H1 (cell line): ENCODE measurements at regions not wholly inside any gene's neighbourhood (a gene's known extent, or its start where the extent isn't known, plus 50 kb on each side); places are given as distances from the start of the nearest gene placed in this dataset.

Source experiments
- CTCF ChIA-PET: fragments of 300-600 bp; sonication (Branson Sonifier 250); formaldehyde crosslinking; loops from one replicate; lab custom pipeline; 2021; ENCODE audit not compliant: partially characterized antibody; lab: Charles Lee
- POLR2A ChIA-PET: fragments of 300-600 bp; sonication (Branson Sonifier 250); formaldehyde crosslinking; loops from one replicate; lab custom pipeline; 2021; ENCODE audit warnings: inconsistent platforms; ENCODE audit not compliant: partially characterized antibody; lab: Charles Lee
- DNase-seq, 2 experiments: peaks; one replicate each; pipeline versions ENCODE4 v3.0.0 to v3.0.0-alpha.2; 2010 to 2022; ENCODE audit warnings: low spot score in 2 of 2, low read depth in 1 of 2, mixed read lengths in 1 of 2
- FAIRE-seq: peaks from 2 replicates; lab custom pipeline; 2011; peaks lifted over from hg19 to GRCh38; lab: Jason Lieb, UNC
- H2AFZ ChIP-seq: 2 replicates; pipeline ENCODE4 v1.8.1; 2012; ENCODE audit warnings: low read length, inconsistent platforms
- H2AK5ac ChIP-seq: 2 replicates; pipeline ENCODE4 v1.6.1; 2013; ENCODE audit warnings: low read depth, low read length
- H2BK120ac ChIP-seq: replicated peaks from 2 replicates; pipeline ENCODE3; 2013; ENCODE audit warnings: low read depth, low read length, inconsistent platforms
- H2BK12ac ChIP-seq: 2 replicates; pipeline ENCODE4 v1.6.1; 2013; ENCODE audit warnings: low read depth, low read length
- H2BK15ac ChIP-seq: 2 replicates; pipeline ENCODE4 v1.6.1; 2013; ENCODE audit warnings: low read length
- H2BK20ac ChIP-seq: 2 replicates; pipeline ENCODE4 v1.6.1; 2013; ENCODE audit warnings: low read length
- H2BK5ac ChIP-seq: 2 replicates; pipeline ENCODE4 v1.6.1; 2013; ENCODE audit warnings: low read depth, low read length
- H3K14ac ChIP-seq: 2 replicates; pipeline ENCODE4 v1.6.1; 2013; ENCODE audit warnings: inconsistent platforms; ENCODE audit not compliant: insufficient read length
- H3K18ac ChIP-seq: 2 replicates; pipeline ENCODE4 v1.6.1; 2013; ENCODE audit warnings: low read length; ENCODE audit errors: extremely low read depth
- H3K23ac ChIP-seq: 2 replicates; pipeline ENCODE4 v1.6.1; 2013; ENCODE audit warnings: inconsistent platforms; ENCODE audit not compliant: insufficient read length
- H3K23me2 ChIP-seq: 2 replicates; pipeline ENCODE4 v1.6.1; 2013; ENCODE audit warnings: low read depth, low read length
- H3K27ac ChIP-seq: 2 replicates; pipeline ENCODE4 v1.6.1; 2011; ENCODE audit warnings: low read depth, low read length, inconsistent platforms
- H3K27me3 ChIP-seq, 4 experiments: replicated peaks in 1 of 4; 1 replicate in 1 of 4; 2 replicates in 3 of 4; pipeline versions ENCODE4 v1.6.1 to v1.8.1; 2011 to 2013; ENCODE audit warnings: low read length in 3 of 4, mild to moderate bottlenecking in 3 of 4, inconsistent platforms in 2 of 4, mixed read lengths in 2 of 4, moderate library complexity in 1 of 4; ENCODE audit not compliant: control insufficient read depth in 3 of 4, insufficient read depth in 3 of 4; ENCODE audit errors: extremely low read depth in 1 of 4
- H3K36me3 ChIP-seq, 4 experiments: 2 replicates each; pipeline versions ENCODE4 v1.6.1 to v1.8.1; 2011 to 2013; ENCODE audit warnings: mild to moderate bottlenecking in 4 of 4, low read length in 3 of 4, moderate library complexity in 2 of 4, control low read depth in 1 of 4, inconsistent platforms in 1 of 4; ENCODE audit not compliant: insufficient read depth in 4 of 4, control insufficient read depth in 2 of 4
- H3K4ac ChIP-seq: replicated peaks from 2 replicates; pipeline ENCODE3; 2013; ENCODE audit warnings: low read length, low read depth, mixed read lengths, inconsistent platforms; ENCODE audit not compliant: insufficient read length
- H3K4me1 ChIP-seq, 4 experiments: replicated peaks in 1 of 4; 1 replicate in 1 of 4; 2 replicates in 3 of 4; pipeline versions ENCODE4 v1.6.1 to v1.8.1; 2011 to 2013; ENCODE audit warnings: low read length in 3 of 4, inconsistent platforms in 2 of 4, mixed read lengths in 1 of 4; ENCODE audit not compliant: insufficient read depth in 4 of 4, control insufficient read depth in 3 of 4
- H3K4me2 ChIP-seq, 2 experiments: 2 replicates each; pipeline versions ENCODE4 v1.6.1 to v1.8.1; 2011 to 2013; ENCODE audit warnings: low read depth in 2 of 2, low read length in 2 of 2, control low read depth in 1 of 2, inconsistent platforms in 1 of 2, mild to moderate bottlenecking in 1 of 2; ENCODE audit not compliant: insufficient read depth in 1 of 2
- H3K4me3 ChIP-seq, 4 experiments: fragments of 200-600, 300-600 bp in 1 of 4; sonication (generic), shearing (Covaris generic), sonication (Bioruptor Twin) in 1 of 4; 2 replicates each; pipeline versions ENCODE4 v1.5.1 to v1.8.1; 2011 to 2016; ENCODE audit warnings: low read length in 4 of 4, low read depth in 3 of 4, control low read depth in 2 of 4, inconsistent platforms in 2 of 4, mild to moderate bottlenecking in 2 of 4, mixed read lengths in 1 of 4, moderate library complexity in 1 of 4; ENCODE audit not compliant: insufficient read depth in 2 of 4; ENCODE audit errors: extremely low read depth in 1 of 4
- H3K56ac ChIP-seq: replicated peaks from 2 replicates; pipeline ENCODE3; 2013; ENCODE audit warnings: low read depth, mild to moderate bottlenecking, mixed read lengths, low read length, inconsistent platforms; ENCODE audit not compliant: insufficient read length
- H3K79me1 ChIP-seq: 2 replicates; pipeline ENCODE4 v1.6.1; 2013; ENCODE audit warnings: low read depth, low read length, control low read depth
- H3K79me2 ChIP-seq, 2 experiments: 2 replicates each; pipeline versions ENCODE4 v1.6.1 to v1.8.1; 2012 to 2013; ENCODE audit warnings: low read length in 2 of 2, mild to moderate bottlenecking in 2 of 2, inconsistent platforms in 1 of 2; ENCODE audit not compliant: insufficient read depth in 2 of 2, control insufficient read depth in 1 of 2
- H3K9ac ChIP-seq, 4 experiments: replicated peaks in 1 of 4; 1 replicate in 1 of 4; 2 replicates in 3 of 4; pipeline versions ENCODE4 v1.6.1 to v1.8.1; 2011 to 2013; ENCODE audit warnings: low read depth in 3 of 4, low read length in 3 of 4, control low read depth in 2 of 4, mild to moderate bottlenecking in 2 of 4, moderate library complexity in 2 of 4, inconsistent platforms in 1 of 4; ENCODE audit errors: extremely low read depth in 1 of 4
- H3K9me3 ChIP-seq, 2 experiments: 2 replicates each; pipeline versions ENCODE4 v1.6.1 to v1.8.1; 2012 to 2013; ENCODE audit warnings: mild to moderate bottlenecking in 2 of 2, moderate library complexity in 2 of 2, control low read depth in 1 of 2, inconsistent platforms in 1 of 2, low read depth in 1 of 2, low read length in 1 of 2, mixed read lengths in 1 of 2; ENCODE audit not compliant: insufficient read depth in 2 of 2
- H4K20me1 ChIP-seq, 2 experiments: replicated peaks in 1 of 2; 2 replicates each; pipeline versions ENCODE3 to v1.8.1; 2011 to 2013; ENCODE audit warnings: inconsistent platforms in 2 of 2, low read length in 2 of 2, mild to moderate bottlenecking in 1 of 2; ENCODE audit not compliant: insufficient read depth in 2 of 2, control insufficient read depth in 1 of 2
- H4K5ac ChIP-seq: 2 replicates; pipeline ENCODE4 v1.6.1; 2013; ENCODE audit warnings: low read length, low read depth, mixed read lengths, inconsistent platforms; ENCODE audit not compliant: insufficient read length
- H4K8ac ChIP-seq: 2 replicates; pipeline ENCODE4 v1.8.0; 2013; ENCODE audit warnings: mild to moderate bottlenecking, moderate library complexity, low read length, inconsistent platforms; ENCODE audit not compliant: insufficient read depth; ENCODE audit errors: extremely low read depth
- H4K91ac ChIP-seq: replicated peaks from 2 replicates; pipeline ENCODE3; 2013; ENCODE audit warnings: low read length, mixed read lengths, inconsistent platforms; ENCODE audit not compliant: insufficient read length
- BACH1 ChIP-seq: IDR thresholded peaks from 2 replicates; pipeline ENCODE4 v1.6.1; 2012; ENCODE audit warnings: low read length, improper control_type of control experiment
- BRCA1 ChIP-seq: IDR thresholded peaks from 2 replicates; pipeline ENCODE4 v1.6.1; 2012; ENCODE audit warnings: low read depth, low read length, improper control_type of control experiment
- CBX5 ChIP-seq: fragments of 300-800, 300-1000 bp; sonication (generic); IDR thresholded peaks from 2 replicates; pipeline ENCODE4 v1.7.1; 2016; ENCODE audit warnings: antibody characterized with exemption, low read length, low read depth
- HDAC2 ChIP-seq, 2 experiments: fragments of 300-600 bp in 1 of 2; sonication (generic) in 1 of 2; IDR thresholded peaks; 2 replicates each; pipeline ENCODE4 v1.6.1; 2011 to 2012; ENCODE audit warnings: low read depth in 2 of 2, low read length in 2 of 2, mild to moderate bottlenecking in 2 of 2, moderate library complexity in 2 of 2, borderline replicate concordance in 1 of 2, inconsistent platforms in 1 of 2
- JUN ChIP-seq: IDR thresholded peaks from 2 replicates; pipeline ENCODE4 v1.6.1; 2011; ENCODE audit warnings: low read depth, mild to moderate bottlenecking, improper control_type of control experiment, low read length
- JUND ChIP-seq: IDR thresholded peaks from 2 replicates; pipeline ENCODE4 v1.6.1; 2011; ENCODE audit warnings: mild to moderate bottlenecking, improper control_type of control experiment, low read length
- PHF8 ChIP-seq: fragments of 200-600 bp; sonication (generic); conservative IDR thresholded peaks from 2 replicates; pipeline ENCODE4 v1.7.1; 2012; ENCODE audit warnings: low read depth, mild to moderate bottlenecking, inconsistent platforms, low read length, moderate library complexity
- POLR2A ChIP-seq, 2 experiments: IDR thresholded peaks; 1 replicate in 1 of 2; 2 replicates in 1 of 2; pipeline ENCODE4 v1.6.1; 2011; ENCODE audit warnings: low read depth in 2 of 2, low read length in 2 of 2, mild to moderate bottlenecking in 2 of 2; ENCODE audit errors: control extremely low read depth in 1 of 2
- RAD21 ChIP-seq, 2 experiments: IDR thresholded peaks in 1 of 2; conservative IDR thresholded peaks in 1 of 2; 2 replicates each; pipeline ENCODE4 v1.6.1; 2011; ENCODE audit warnings: low read depth in 2 of 2, low read length in 2 of 2, improper control_type of control experiment in 1 of 2, inconsistent platforms in 1 of 2, mild to moderate bottlenecking in 1 of 2, moderate library complexity in 1 of 2
- RFX5 ChIP-seq: IDR thresholded peaks from 2 replicates; pipeline ENCODE4 v1.6.1; 2011; ENCODE audit warnings: low read depth, low read length, improper control_type of control experiment, borderline replicate concordance
- SIRT6 ChIP-seq: IDR thresholded peaks from one replicate; pipeline ENCODE4 v1.7.1; 2012; ENCODE audit warnings: low read length, inconsistent platforms
- WGBS, 2 experiments: shearing (Covaris generic) in 1 of 2; methylation state at CpG; one replicate each; pipeline versions ENCODE4 v1.1.6 to v1.1.7; 2013 to 2015; ENCODE audit warnings: low lambda C conversion rate in 2 of 2, mixed read lengths in 2 of 2, inconsistent platforms in 1 of 2, low coverage in 1 of 2, missing lambda C conversion rate in 1 of 2; ENCODE audit not compliant: insufficient replicate concordance in 2 of 2, insufficient coverage in 1 of 2, insufficient read length in 1 of 2; ENCODE audit errors: extremely low coverage in 1 of 2, missing lambda C conversion rate in 1 of 2; 5-methylcytosine and 5-hydroxymethylcytosine counted together
- TF ChIP-seq, protein P1 (sequence below): IDR thresholded peaks from 2 replicates; pipeline ENCODE4 v1.6.1; 2012; ENCODE audit warnings: inconsistent platforms
- TF ChIP-seq, protein P2 (sequence below): IDR thresholded peaks from 2 replicates; pipeline ENCODE4 v1.6.1; 2011; ENCODE audit warnings: low read length, improper control_type of control experiment

DNA sequence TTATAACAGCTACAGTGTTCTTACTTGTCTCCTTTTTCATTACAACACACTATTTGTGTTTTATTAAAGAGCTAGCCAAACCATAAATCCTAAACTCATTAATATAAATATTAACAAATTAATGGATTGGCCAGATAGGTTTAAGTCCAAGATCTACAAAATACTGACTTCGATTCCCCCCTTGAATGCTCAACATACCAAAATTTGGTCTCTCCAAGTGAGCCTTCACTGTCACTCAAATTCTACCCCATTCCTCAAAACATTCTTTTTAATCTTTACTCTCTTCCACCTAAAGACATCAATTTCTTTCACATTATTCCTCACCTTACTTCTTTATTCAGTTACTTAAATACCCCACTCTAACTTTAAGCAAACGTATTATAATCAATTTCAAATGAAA is 281.5 kb downstream of the ICOS start:
- H3K79me1 ChIP-seq, result no peaks in the 10 kb centered on the region
- no peak overlapping the region for H4K5ac ChIP-seq
- no peak overlapping the region for H3K9ac ChIP-seq
- no peak overlapping the region for H3K56ac ChIP-seq
- no peak overlapping the region for H2AK5ac ChIP-seq
- no peak overlapping the region for H3K18ac ChIP-seq
- no peak overlapping the region for H2AFZ ChIP-seq
- no peak overlapping the region for H3K27ac ChIP-seq
- FAIRE-seq (no peak), DNase-seq (no peak)
- no peak overlapping the region for H3K4me3 ChIP-seq
- H3K14ac ChIP-seq, result no peak overlapping the region
- peaks cover 0 to 3% (median under 1%) of the 10 kb centered on the region in 4 experiments; a peak in 2 of 7 replicates for H3K27me3 ChIP-seq
- no peak overlapping the region for H2BK12ac ChIP-seq
- WGBS, 2 experiments, result 90% methylated on average over 2 of the region's 2 CpGs; no CpG with 5 or more reads in 1 of the 2 experiments
- H3K79me2 ChIP-seq, result no peaks in the 10 kb centered on the region
- H3K23ac ChIP-seq, result no peak overlapping the region
- no peak overlapping the region for H2BK120ac ChIP-seq
- H3K23me2 ChIP-seq, result no peaks in the 10 kb centered on the region
- H2BK5ac ChIP-seq, result no peak overlapping the region
- H3K4ac ChIP-seq, result no peak overlapping the region
- H4K20me1 ChIP-seq, result no peaks in the 10 kb centered on the region
- no peak overlapping the region for H2BK15ac ChIP-seq
- no peak overlapping the region for H4K8ac ChIP-seq
- no peaks in the 10 kb centered on the region for H3K4me1 ChIP-seq
- no peaks in the 10 kb centered on the region for H3K36me3 ChIP-seq
- H2BK20ac ChIP-seq, result no peak overlapping the region
- ChIA-PET POLR2A (no interaction called here), CTCF (interaction anchor here (1.7 kb wide), 1 partner anchor 40 kb away, joined by 5 read pairs; no protein-coding TSS in a partner anchor)
- peaks cover 2 to 3% of the 10 kb centered on the region in 2 experiments; a peak in 1 of 4 replicates for H3K9me3 ChIP-seq
- H3K4me2 ChIP-seq, result no peak overlapping the region
- H4K91ac ChIP-seq, result no peak overlapping the region
- TF ChIP-seq BACH1, result no peak
- TF ChIP-seq SIRT6, result no peak
- no peak for TF ChIP-seq RFX5
- TF ChIP-seq, protein P1, sequence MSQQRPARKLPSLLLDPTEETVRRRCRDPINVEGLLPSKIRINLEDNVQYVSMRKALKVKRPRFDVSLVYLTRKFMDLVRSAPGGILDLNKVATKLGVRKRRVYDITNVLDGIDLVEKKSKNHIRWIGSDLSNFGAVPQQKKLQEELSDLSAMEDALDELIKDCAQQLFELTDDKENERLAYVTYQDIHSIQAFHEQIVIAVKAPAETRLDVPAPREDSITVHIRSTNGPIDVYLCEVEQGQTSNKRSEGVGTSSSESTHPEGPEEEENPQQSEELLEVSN, result no peak
- TF ChIP-seq, protein P2, sequence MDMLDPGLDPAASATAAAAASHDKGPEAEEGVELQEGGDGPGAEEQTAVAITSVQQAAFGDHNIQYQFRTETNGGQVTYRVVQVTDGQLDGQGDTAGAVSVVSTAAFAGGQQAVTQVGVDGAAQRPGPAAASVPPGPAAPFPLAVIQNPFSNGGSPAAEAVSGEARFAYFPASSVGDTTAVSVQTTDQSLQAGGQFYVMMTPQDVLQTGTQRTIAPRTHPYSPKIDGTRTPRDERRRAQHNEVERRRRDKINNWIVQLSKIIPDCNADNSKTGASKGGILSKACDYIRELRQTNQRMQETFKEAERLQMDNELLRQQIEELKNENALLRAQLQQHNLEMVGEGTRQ, result no peak
- TF ChIP-seq POLR2A (IDR thresholded peaks at IDR 0.05; ENCODE audit: control extremely low read depth in 1 of 2, low read depth in 2 of 2, low read length in 2 of 2), result no peak
- no peak for TF ChIP-seq CBX5
- no peak for TF ChIP-seq PHF8
- no peak for TF ChIP-seq JUN
- TF ChIP-seq JUND, result no peak
- TF ChIP-seq BRCA1, result no peak
- no peak for TF ChIP-seq HDAC2 (IDR thresholded peaks at IDR 0.05; ENCODE audit: borderline replicate concordance in 1 of 2, low read depth in 2 of 2, low read length in 2 of 2)
- no peak for TF ChIP-seq RAD21 (IDR thresholded peaks at IDR 0.05 in 1 of 2, conservative IDR thresholded peaks at IDR 0.05 in 1 of 2; ENCODE audit: low read depth in 2 of 2, low read length in 2 of 2)
